IPS DF 6.9 (cell line): ENCODE measurements at regions not wholly inside any gene's neighbourhood (a gene's known extent, or its start where the extent isn't known, plus 50 kb on each side); places are given as distances from the start of the nearest gene placed in this dataset.

Experiments used
- DNase-seq: peaks from one replicate; pipeline ENCODE4 v3.0.0-alpha.2; 2013; ENCODE audit warnings: low read depth, low spot score
- H3K27ac ChIP-seq: one replicate; pipeline ENCODE4 v1.5.1; 2013; ENCODE audit warnings: low read length, control low read depth
- H3K27me3 ChIP-seq: 2 replicates; pipeline ENCODE4 v1.6.1; 2013; ENCODE audit warnings: mild to moderate bottlenecking, low read length; ENCODE audit not compliant: control insufficient read depth, insufficient read depth
- H3K36me3 ChIP-seq: 2 replicates; pipeline ENCODE4 v1.6.1; 2013; ENCODE audit warnings: low read length; ENCODE audit not compliant: control insufficient read depth, insufficient read depth
- H3K4me1 ChIP-seq: 2 replicates; pipeline ENCODE4 v1.6.1; 2013; ENCODE audit warnings: low read length; ENCODE audit not compliant: control insufficient read depth, insufficient read depth
- H3K4me3 ChIP-seq: 2 replicates; pipeline ENCODE4 v1.5.1; 2013; ENCODE audit warnings: mild to moderate bottlenecking, low read length
- H3K9me3 ChIP-seq: 2 replicates; pipeline ENCODE4 v1.6.1; 2013; ENCODE audit warnings: low read length, inconsistent platforms; ENCODE audit not compliant: control insufficient read depth, insufficient read depth
- WGBS: extraction: QIAGEN DNeasy Blood & Tissue Kit; methylation state at CpG from one replicate; pipeline ENCODE4 v1.1.7; 2013; ENCODE audit warnings: mixed read lengths, missing lambda C conversion rate; ENCODE audit not compliant: insufficient read length, insufficient coverage; 5-methylcytosine and 5-hydroxymethylcytosine counted together

- no peaks in the 10 kb centered on the region for H3K27me3 ChIP-seq
- H3K27ac ChIP-seq = no peak overlapping the region
- H3K4me3 ChIP-seq = no peak overlapping the region
- DNase-seq = no peak
- H3K36me3 ChIP-seq = no peaks in the 10 kb centered on the region
- H3K9me3 ChIP-seq = no peaks in the 10 kb centered on the region
- no CpG with 5 or more reads among the region's 2 CpGs for WGBS
- H3K4me1 ChIP-seq = no peaks in the 10 kb centered on the region
Measured at GRCh38 chr5:119789406-119790117, 160.2 kb downstream of the FAM170A start.

GRCh38 chr5:119792161-119792799 is 162.9 kb downstream of the FAM170A start:
- Histone ChIP-seq H3K27ac (no peak overlapping the region), H3K4me3 (no peak overlapping the region), H3K9me3 (no peaks in the 10 kb centered on the region), H3K36me3 (no peaks in the 10 kb centered on the region), H3K4me1 (no peaks in the 10 kb centered on the region), H3K27me3 (no peaks in the 10 kb centered on the region)
- DNase-seq = no peak
- WGBS = 100% methylated on average over 1 of the region's 5 CpGs

GRCh38 chr5:119795768-119796167 is 166.4 kb downstream of the FAM170A start:
- no peak overlapping the region for H3K27ac ChIP-seq
- DNase-seq = no peak
- WGBS = no CpG with 5 or more reads among the region's 2 CpGs

GRCh38 chr5:119801570-119801969 is 172.2 kb downstream of the FAM170A start:
- H3K4me1 ChIP-seq = no peaks in the 10 kb centered on the region
- no peak for DNase-seq
- no peak overlapping the region for H3K27ac ChIP-seq
- H3K4me3 ChIP-seq = no peak overlapping the region
- 100% methylated on average over 1 of the region's 2 CpGs for WGBS
- no peaks in the 10 kb centered on the region for H3K36me3 ChIP-seq
- H3K9me3 ChIP-seq = no peaks in the 10 kb centered on the region
- no peaks in the 10 kb centered on the region for H3K27me3 ChIP-seq

More at GRCh38 chr5:119795768-119796167, 166.4 kb downstream of the FAM170A start:
- Histone ChIP-seq H3K4me1 (no peaks in the 10 kb centered on the region), H3K27me3 (no peaks in the 10 kb centered on the region), H3K9me3 (no peaks in the 10 kb centered on the region), H3K4me3 (no peak overlapping the region), H3K36me3 (no peaks in the 10 kb centered on the region)

- H3K9me3 ChIP-seq = no peaks in the 10 kb centered on the region
- H3K27me3 ChIP-seq = no peaks in the 10 kb centered on the region
- H3K4me1 ChIP-seq = no peaks in the 10 kb centered on the region
- no CpG with 5 or more reads among the region's 2 CpGs for WGBS
- H3K36me3 ChIP-seq = no peaks in the 10 kb centered on the region
- no peak overlapping the region for H3K27ac ChIP-seq
- H3K4me3 ChIP-seq = no peak overlapping the region
- no peak for DNase-seq
Measured at GRCh38 chr5:119808024-119808423, 178.7 kb downstream of the FAM170A start.

- Histone ChIP-seq H3K36me3 (no peaks in the 10 kb centered on the region), H3K27ac (no peak overlapping the region)
- WGBS = no CpG with 5 or more reads among the region's 2 CpGs
Measured at GRCh38 chr5:119808474-119808873, 179.1 kb downstream of the FAM170A start.

GRCh38 chr5:119810217-119810616 is 180.9 kb downstream of the FAM170A start:
- Histone ChIP-seq H3K9me3 (no peaks in the 10 kb centered on the region), H3K4me1 (0 out of 2 replicates have a peak, but pooled peaks cover 1% of the 10 kb centered on the region), H3K4me3 (no peak overlapping the region), H3K27me3 (no peaks in the 10 kb centered on the region), H3K36me3 (no peaks in the 10 kb centered on the region), H3K27ac (no peak overlapping the region)
- no peak for DNase-seq

More at GRCh38 chr5:119808474-119808873, 179.1 kb downstream of the FAM170A start:
- no peak overlapping the region for H3K4me3 ChIP-seq
- H3K4me1 ChIP-seq = no peaks in the 10 kb centered on the region
- no peak for DNase-seq
- H3K27me3 ChIP-seq = no peaks in the 10 kb centered on the region
- H3K9me3 ChIP-seq = no peaks in the 10 kb centered on the region

- 0 out of 2 replicates have a peak, but pooled peaks cover 1% of the 10 kb centered on the region for H3K4me1 ChIP-seq
Measured at GRCh38 chr5:119811458-119811857, 182.1 kb downstream of the FAM170A start.

GRCh38 chr5:119814655-119815054 is 185.3 kb downstream of the FAM170A start:
- Histone ChIP-seq H3K27ac (no peak overlapping the region), H3K9me3 (no peaks in the 10 kb centered on the region), H3K36me3 (no peaks in the 10 kb centered on the region), H3K4me3 (no peak overlapping the region), H3K4me1 (0 out of 2 replicates have a peak, but pooled peaks cover 1% of the 10 kb centered on the region), H3K27me3 (no peaks in the 10 kb centered on the region)
- DNase-seq = no peak
- no CpG with 5 or more reads among the region's 6 CpGs for WGBS

More at GRCh38 chr5:119811458-119811857, 182.1 kb downstream of the FAM170A start:
- H3K36me3 ChIP-seq = no peaks in the 10 kb centered on the region
- no peaks in the 10 kb centered on the region for H3K27me3 ChIP-seq
- H3K4me3 ChIP-seq = no peak overlapping the region
- H3K27ac ChIP-seq = no peak overlapping the region
- H3K9me3 ChIP-seq = no peaks in the 10 kb centered on the region
- WGBS = no CpG with 5 or more reads among the region's 5 CpGs
- no peak for DNase-seq

- Histone ChIP-seq H3K27ac (no peak overlapping the region), H3K4me3 (no peak overlapping the region), H3K27me3 (no peaks in the 10 kb centered on the region), H3K9me3 (no peaks in the 10 kb centered on the region), H3K4me1 (0 out of 2 replicates have a peak, but pooled peaks cover 1% of the 10 kb centered on the region), H3K36me3 (no peaks in the 10 kb centered on the region)
- DNase-seq = no peak
Measured at GRCh38 chr5:119816055-119816454, 186.7 kb downstream of the FAM170A start.

GRCh38 chr5:119820016-119820415 is 190.7 kb downstream of the FAM170A start:
- Histone ChIP-seq H3K36me3 (no peaks in the 10 kb centered on the region), H3K27me3 (no peaks in the 10 kb centered on the region), H3K4me1 (no peaks in the 10 kb centered on the region), H3K4me3 (no peak overlapping the region), H3K9me3 (no peaks in the 10 kb centered on the region), H3K27ac (no peak overlapping the region)
- no CpG with 5 or more reads among the region's 1 CpG for WGBS
- no peak for DNase-seq
